TTC549 (cell line): ENCODE measurements at regions not wholly inside any gene's neighbourhood (a gene's known extent, or its start where the extent isn't known, plus 50 kb on each side); places are given as distances from the start of the nearest gene placed in this dataset.
"Not testable (repeated sequence)": the region's sequence is repeated elsewhere in the genome, so short reads cannot be mapped to it uniquely, and the experiment has no call there.

ENCODE experiments used
- FAIRE-seq: peaks from 2 replicates; lab custom pipeline; 2012; peaks lifted over from hg19 to GRCh38; lab: Jason Lieb, UNC

DNA sequence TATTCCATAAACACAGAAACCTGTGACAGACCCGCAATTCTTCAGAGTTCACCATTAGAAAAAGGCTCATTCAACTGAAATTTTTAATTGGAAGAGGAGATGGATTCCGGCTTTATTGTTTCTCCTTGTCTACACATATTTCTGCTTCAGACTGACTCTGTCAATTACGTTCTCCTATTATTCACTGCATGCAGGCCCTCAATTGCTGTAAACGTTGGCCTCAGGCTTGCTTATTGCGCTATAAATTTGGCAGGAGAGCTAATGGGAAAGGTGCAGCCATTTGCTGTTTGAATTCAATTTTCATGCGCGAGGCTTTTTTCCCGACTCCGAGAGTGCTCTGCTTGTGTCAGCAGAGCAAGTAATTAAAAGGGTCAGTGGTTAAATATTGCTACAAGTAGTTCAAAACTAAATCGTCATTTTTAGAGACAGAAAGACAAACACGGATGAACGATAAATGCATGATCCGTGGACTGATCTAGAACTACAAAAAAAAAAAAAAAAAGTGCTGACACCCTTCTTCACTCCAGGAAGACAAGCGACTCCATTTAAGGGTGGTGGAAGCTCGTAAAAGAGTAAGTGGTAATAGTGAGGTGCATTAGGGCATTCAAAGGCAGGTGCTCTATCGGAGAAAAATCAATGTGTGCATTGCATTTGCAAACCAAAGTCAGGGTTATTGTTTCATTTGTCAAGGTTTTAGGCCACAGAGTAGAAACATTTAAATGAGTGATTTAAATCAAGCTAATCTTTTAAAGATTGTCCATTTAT lies 841.6 kb upstream of the FRG1 start:
- no peak for FAIRE-seq

- FAIRE-seq: no peak
Measured at GRCh38 chr4:189113389-189113888, 827.2 kb upstream of the FRG1 start.

DNA sequence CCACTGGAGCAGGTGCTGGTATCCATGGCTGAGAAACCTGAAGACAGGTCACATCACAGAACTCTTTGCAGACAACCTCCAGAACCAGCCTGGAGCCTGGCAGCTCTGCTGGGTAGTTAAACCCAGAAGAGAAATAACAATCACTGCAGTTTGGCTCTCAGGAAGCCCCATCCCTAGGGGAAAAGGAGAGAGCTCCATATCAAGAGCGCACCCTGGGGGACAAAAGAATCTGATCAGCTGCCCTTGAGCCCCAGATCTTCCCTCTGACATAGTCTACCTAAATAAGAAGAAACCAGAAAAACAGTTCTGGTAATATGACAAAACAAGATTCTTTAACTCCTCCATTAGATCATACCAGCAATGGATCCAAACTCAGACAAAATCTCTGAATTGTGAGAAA lies 823.2 kb upstream of the FRG1 start:
- FAIRE-seq: no peak

DNA sequence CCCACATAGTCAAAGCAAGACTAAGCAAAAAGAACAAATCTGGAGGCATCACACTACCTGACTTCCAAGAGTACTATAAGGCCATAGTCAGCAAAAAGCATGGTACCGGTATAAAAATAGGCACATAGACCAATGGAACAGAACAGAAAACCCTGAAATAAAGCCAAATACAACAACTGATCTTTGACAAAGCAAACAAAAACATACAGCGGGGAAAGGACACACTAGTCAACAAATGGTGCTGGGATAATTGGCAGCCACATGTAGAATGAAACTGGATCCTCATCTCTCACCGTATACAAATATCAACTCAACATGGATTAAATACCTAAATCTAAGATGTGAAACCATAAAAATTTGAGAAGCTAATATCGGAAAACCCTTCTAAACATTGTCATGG lies 819.3 kb upstream of the FRG1 start:
- FAIRE-seq: no peak

GRCh38 chr4:189124149-189124758 lies 816.4 kb upstream of the FRG1 start:
- no peak for FAIRE-seq

- no peak for FAIRE-seq
Measured at GRCh38 chr4:189124791-189125190, 815.9 kb upstream of the FRG1 start.

GRCh38 chr4:189126040-189126439 lies 814.6 kb upstream of the FRG1 start:
- no peak for FAIRE-seq

DNA sequence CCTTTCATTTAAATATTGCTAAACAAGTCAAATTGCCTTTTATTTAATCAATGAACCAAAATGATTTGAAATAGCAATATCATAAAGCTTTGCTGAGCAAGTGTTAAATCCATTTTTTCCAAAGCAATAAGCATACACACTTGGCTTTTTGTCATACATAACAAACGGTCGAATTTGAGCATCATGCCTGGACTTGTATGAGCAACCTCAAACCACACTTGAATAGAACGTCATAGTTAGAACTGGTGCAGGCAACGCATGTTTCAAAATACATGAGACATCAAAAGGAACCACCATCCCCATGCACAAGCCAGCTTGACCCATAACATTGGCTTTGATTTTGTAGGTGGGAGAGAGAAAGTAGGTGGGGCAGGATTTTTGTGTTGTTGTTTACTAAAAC lies 812.3 kb upstream of the FRG1 start:
- no peak for FAIRE-seq

- FAIRE-seq: no peak
Measured at GRCh38 chr4:189129044-189129694, 811.5 kb upstream of the FRG1 start.

- FAIRE-seq: no peak
Measured at GRCh38 chr4:189131118-189131517, 809.6 kb upstream of the FRG1 start.

GRCh38 chr4:189136462-189136861 lies 804.2 kb upstream of the FRG1 start:
- FAIRE-seq: no peak

GRCh38 chr4:189143263-189143952 lies 797.3 kb upstream of the FRG1 start:
- no peak for FAIRE-seq

- FAIRE-seq: no peak
Measured at GRCh38 chr4:189147005-189147929, 793.4 kb upstream of the FRG1 start.

DNA sequence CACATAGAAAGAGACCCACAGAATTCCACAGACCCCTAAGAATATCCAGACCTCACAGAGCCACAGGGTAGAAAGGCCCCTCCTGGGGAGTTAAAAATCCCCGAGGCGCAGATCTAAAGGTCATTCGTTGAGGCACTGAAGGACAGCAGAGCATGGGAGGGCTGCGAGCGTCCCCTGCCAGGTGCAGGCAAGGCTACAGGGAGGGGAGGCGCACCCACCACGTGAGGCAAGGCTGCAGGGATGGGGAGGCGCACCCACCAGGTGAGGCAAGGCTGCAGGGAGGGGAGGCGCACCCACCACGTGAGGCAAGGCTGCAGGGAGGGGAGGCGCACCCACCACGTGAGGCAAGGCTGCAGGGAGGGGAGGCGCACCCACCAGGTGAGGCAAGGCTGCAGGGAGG lies 785.6 kb upstream of the FRG1 start:
- FAIRE-seq: not testable (repeated sequence)

- FAIRE-seq: no peak
Measured at GRCh38 chr4:189162073-189162789, 778.4 kb upstream of the FRG1 start.

- FAIRE-seq: no peak
Measured at GRCh38 chr4:189162888-189163287, 777.8 kb upstream of the FRG1 start.

DNA sequence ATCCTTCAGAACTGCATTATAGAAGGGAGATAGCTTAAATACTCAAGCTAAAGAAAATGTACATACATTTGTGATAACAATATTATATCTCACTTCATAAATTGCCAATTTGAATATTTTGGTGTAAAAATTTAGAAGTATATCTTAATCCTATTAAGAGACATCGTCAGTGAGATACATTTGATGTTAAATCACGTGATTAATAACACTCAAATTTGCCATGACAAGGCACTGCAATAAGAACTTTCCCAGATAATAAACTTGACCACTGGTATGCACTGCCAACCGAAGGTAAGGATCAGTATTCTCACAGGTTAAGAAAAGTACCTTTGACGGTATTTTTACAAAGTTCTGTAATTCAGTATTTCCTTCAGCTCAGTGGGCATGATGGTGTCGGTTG lies 764.7 kb upstream of the FRG1 start:
- no peak for FAIRE-seq

DNA sequence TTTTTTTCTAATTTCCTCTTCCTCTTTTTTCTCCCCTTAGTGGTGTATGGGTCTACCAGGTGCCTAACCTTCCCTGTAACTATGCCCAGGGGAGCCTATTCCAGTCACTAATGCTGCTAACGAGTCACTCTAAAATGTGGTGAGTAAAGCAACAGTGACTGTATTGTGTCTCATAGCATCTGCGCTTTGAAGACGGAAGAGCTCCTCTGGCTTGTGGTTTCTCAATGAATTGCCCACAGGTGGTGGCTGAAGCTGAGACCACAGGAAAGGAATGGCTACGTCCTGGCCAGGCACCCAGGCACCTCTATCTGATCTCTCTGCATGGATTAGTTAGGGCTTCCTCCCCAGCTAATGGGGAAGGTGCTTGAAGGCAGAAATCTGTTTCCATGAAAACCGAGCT lies 763.5 kb upstream of the FRG1 start:
- no peak for FAIRE-seq

GRCh38 chr4:189178125-189178746 lies 762.4 kb upstream of the FRG1 start:
- no peak for FAIRE-seq

- no peak for FAIRE-seq
Measured at GRCh38 chr4:189185810-189186432, 754.8 kb upstream of the FRG1 start.
